ENCODE measurements at regions not wholly inside any gene's neighbourhood (a gene's known extent, or its start where the extent isn't known, plus 50 kb on each side); places are given as distances from the start of the nearest gene placed in this dataset.

DNA sequence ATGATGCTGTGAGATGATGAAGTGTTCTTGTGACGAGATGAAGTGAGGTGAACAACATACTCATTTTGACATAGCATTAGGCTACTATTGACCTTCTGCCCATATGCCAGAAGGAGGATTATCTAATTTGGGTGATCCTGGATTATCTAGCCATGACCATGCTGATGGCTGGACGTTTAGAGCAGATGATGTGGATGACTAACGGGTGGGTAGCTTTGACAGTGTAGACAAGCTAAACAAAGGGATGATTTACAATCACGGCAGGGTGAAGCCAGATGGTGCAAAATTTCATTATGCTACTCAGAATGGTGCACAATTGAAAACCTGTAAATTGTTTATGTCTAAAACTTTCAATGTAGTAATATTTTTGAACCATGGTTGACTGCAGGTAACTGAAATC is 2403.4 kb upstream of the ACO1 start:
- Histone ChIP-seq H3K27me3 (ENCODE audit: control insufficient read depth, low read length) (no peaks in the 10 kb centered on the region), H3K27ac (ENCODE audit: low read depth, low read length) (no peak overlapping the region), H3K36me3 (ENCODE audit: control insufficient read depth, low read length) (no peaks in the 10 kb centered on the region), H3K9me3 (ENCODE audit: control insufficient read depth, insufficient read depth, low read length) (no peaks in the 10 kb centered on the region), H3K4me1 (ENCODE audit: control insufficient read depth, low read length) (no peaks in the 10 kb centered on the region), H3F3A (ENCODE audit: control insufficient read depth, insufficient read depth) (no peaks in the 10 kb centered on the region), H3K79me2 (ENCODE audit: control insufficient read depth, low read length) (no peaks in the 10 kb centered on the region), H3K4me3 (ENCODE audit: low read length) (no peak overlapping the region), H4K20me1 (ENCODE audit: control insufficient read depth, insufficient read depth, low read depth, low read length) (no peaks in the 10 kb centered on the region), H3K9me2 (replicated peaks; ENCODE audit: control insufficient read depth, low read length) (no peaks in the 10 kb centered on the region), H3K4me2 (ENCODE audit: low read length) (no peak overlapping the region)
- TF ChIP-seq, protein P1, sequence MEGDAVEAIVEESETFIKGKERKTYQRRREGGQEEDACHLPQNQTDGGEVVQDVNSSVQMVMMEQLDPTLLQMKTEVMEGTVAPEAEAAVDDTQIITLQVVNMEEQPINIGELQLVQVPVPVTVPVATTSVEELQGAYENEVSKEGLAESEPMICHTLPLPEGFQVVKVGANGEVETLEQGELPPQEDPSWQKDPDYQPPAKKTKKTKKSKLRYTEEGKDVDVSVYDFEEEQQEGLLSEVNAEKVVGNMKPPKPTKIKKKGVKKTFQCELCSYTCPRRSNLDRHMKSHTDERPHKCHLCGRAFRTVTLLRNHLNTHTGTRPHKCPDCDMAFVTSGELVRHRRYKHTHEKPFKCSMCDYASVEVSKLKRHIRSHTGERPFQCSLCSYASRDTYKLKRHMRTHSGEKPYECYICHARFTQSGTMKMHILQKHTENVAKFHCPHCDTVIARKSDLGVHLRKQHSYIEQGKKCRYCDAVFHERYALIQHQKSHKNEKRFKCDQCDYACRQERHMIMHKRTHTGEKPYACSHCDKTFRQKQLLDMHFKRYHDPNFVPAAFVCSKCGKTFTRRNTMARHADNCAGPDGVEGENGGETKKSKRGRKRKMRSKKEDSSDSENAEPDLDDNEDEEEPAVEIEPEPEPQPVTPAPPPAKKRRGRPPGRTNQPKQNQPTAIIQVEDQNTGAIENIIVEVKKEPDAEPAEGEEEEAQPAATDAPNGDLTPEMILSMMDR (IDR thresholded peaks at IDR 0.05; ENCODE audit: low read depth, low read length, poor library complexity, severe bottlenecking): no peak
- no peak for TF ChIP-seq EZH2phosphoT487 (IDR thresholded peaks at IDR 0.05; ENCODE audit: borderline replicate concordance, low read length)

DNA sequence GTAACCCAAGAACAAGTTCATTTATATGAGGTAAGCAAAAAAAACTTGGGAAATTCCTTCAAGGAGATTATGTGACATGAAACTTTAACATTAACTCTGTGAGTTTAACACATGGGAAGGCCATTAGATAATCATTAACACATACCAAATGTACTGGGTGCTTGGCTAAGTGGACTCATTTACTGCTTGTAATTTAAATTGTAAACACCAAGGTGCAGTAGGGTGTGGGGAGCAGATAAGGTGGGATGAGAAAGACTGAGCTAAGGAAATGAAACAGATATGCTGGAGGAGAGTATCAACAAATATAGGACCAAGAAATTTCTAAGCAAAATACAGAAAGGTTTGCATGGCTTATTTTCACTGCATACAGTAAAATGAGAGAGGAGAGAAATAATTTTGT is 2384.8 kb upstream of the ACO1 start:
- Histone ChIP-seq H3K9me2 (replicated peaks; ENCODE audit: control insufficient read depth, low read length) (no peaks in the 10 kb centered on the region), H3K36me3 (ENCODE audit: control insufficient read depth, low read length) (no peaks in the 10 kb centered on the region), H4K20me1 (ENCODE audit: control insufficient read depth, insufficient read depth, low read depth, low read length) (no peaks in the 10 kb centered on the region), H3K4me1 (ENCODE audit: control insufficient read depth, low read length) (no peaks in the 10 kb centered on the region), H3K4me2 (ENCODE audit: low read length) (no peak overlapping the region), H3F3A (ENCODE audit: control insufficient read depth, insufficient read depth) (no peaks in the 10 kb centered on the region), H3K27me3 (ENCODE audit: control insufficient read depth, low read length) (no peaks in the 10 kb centered on the region), H3K4me3 (ENCODE audit: low read length) (no peak overlapping the region), H3K9me3 (ENCODE audit: control insufficient read depth, insufficient read depth, low read length) (no peaks in the 10 kb centered on the region), H3K79me2 (ENCODE audit: control insufficient read depth, low read length) (no peaks in the 10 kb centered on the region), H3K27ac (ENCODE audit: low read depth, low read length) (no peak overlapping the region)
- no peak for TF ChIP-seq EZH2phosphoT487 (IDR thresholded peaks at IDR 0.05; ENCODE audit: borderline replicate concordance, low read length)
- TF ChIP-seq, protein P1 (IDR thresholded peaks at IDR 0.05; ENCODE audit: low read depth, low read length, poor library complexity, severe bottlenecking): no peak

DNA sequence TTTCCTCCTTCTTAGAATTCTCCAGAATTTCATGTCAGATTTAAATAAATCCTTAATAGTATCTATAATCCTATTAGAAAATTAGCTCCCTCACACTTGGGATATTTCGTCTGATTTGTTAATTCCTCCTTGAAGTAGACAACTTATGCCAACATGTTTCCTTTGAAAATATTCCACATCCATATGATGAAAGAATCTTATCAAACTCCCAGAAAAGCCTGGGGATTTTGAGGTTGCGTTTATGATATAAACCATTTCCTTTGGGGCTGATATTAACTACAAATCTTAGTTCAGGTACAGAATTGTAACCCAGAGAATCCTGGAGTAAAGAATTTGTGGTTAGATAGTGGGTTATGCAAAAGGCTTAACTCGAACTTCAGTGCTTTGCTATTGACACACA is 2373.8 kb upstream of the ACO1 start:
- H3K4me3 ChIP-seq (ENCODE audit: low read length): no peak overlapping the region
- H3K27me3 ChIP-seq (ENCODE audit: control insufficient read depth, low read length): no peaks in the 10 kb centered on the region
- no peak overlapping the region for H3K27ac ChIP-seq (ENCODE audit: low read depth, low read length)
- no peaks in the 10 kb centered on the region for H3K9me2 ChIP-seq (replicated peaks; ENCODE audit: control insufficient read depth, low read length)
- no peaks in the 10 kb centered on the region for H3F3A ChIP-seq (ENCODE audit: control insufficient read depth, insufficient read depth)
- TF ChIP-seq, protein P1 (IDR thresholded peaks at IDR 0.05; ENCODE audit: low read depth, low read length, poor library complexity, severe bottlenecking): no peak
- TF ChIP-seq EZH2phosphoT487 (IDR thresholded peaks at IDR 0.05; ENCODE audit: borderline replicate concordance, low read length): no peak
- H4K20me1 ChIP-seq (ENCODE audit: control insufficient read depth, insufficient read depth, low read depth, low read length): no peaks in the 10 kb centered on the region
- no peak overlapping the region for H3K4me2 ChIP-seq (ENCODE audit: low read length)
- no peaks in the 10 kb centered on the region for H3K36me3 ChIP-seq (ENCODE audit: control insufficient read depth, low read length)
- H3K9me3 ChIP-seq (ENCODE audit: control insufficient read depth, insufficient read depth, low read length): no peaks in the 10 kb centered on the region
- no peaks in the 10 kb centered on the region for H3K4me1 ChIP-seq (ENCODE audit: control insufficient read depth, low read length)
- no peaks in the 10 kb centered on the region for H3K79me2 ChIP-seq (ENCODE audit: control insufficient read depth, low read length)

DNA sequence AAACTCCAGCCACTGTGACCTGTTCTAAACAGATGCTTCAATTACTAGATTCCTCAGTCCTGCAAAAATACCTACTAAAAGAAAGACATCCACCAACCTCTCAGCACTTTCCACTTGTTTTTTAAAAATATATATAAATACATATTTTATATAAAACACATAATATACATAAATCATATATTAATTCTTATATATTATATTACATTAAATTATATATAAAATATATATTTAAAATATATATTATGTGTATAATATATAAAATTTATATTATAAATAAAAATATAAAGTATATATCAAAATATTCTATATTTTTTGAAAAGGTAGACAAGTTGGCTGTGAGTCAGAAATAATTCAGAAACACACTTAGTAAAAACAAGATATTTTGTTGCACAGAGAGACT is 2371.8 kb upstream of the ACO1 start:
- Histone ChIP-seq H3K9me2 (replicated peaks; ENCODE audit: control insufficient read depth, low read length) (no peaks in the 10 kb centered on the region), H3K27ac (ENCODE audit: low read depth, low read length) (no peak overlapping the region), H3K36me3 (ENCODE audit: control insufficient read depth, low read length) (no peaks in the 10 kb centered on the region), H3K9me3 (ENCODE audit: control insufficient read depth, insufficient read depth, low read length) (no peaks in the 10 kb centered on the region), H3K79me2 (ENCODE audit: control insufficient read depth, low read length) (no peaks in the 10 kb centered on the region), H3K27me3 (ENCODE audit: control insufficient read depth, low read length) (no peaks in the 10 kb centered on the region), H3K4me2 (ENCODE audit: low read length) (no peak overlapping the region), H3K4me1 (ENCODE audit: control insufficient read depth, low read length) (no peaks in the 10 kb centered on the region), H3K4me3 (ENCODE audit: low read length) (no peak overlapping the region), H4K20me1 (ENCODE audit: control insufficient read depth, insufficient read depth, low read depth, low read length) (no peaks in the 10 kb centered on the region), H3F3A (ENCODE audit: control insufficient read depth, insufficient read depth) (no peaks in the 10 kb centered on the region)
- TF ChIP-seq EZH2phosphoT487 (IDR thresholded peaks at IDR 0.05; ENCODE audit: borderline replicate concordance, low read length): no peak
- TF ChIP-seq, protein P1 (IDR thresholded peaks at IDR 0.05; ENCODE audit: low read depth, low read length, poor library complexity, severe bottlenecking): no peak

Data from DOHH2 (cell line).